HG02798 (cell line): ENCODE measurements at regions not wholly inside any gene's neighbourhood (a gene's known extent, or its start where the extent isn't known, plus 50 kb on each side); places are given as distances from the start of the nearest gene placed in this dataset.
"Not testable (repeated sequence)": the region's sequence is repeated elsewhere in the genome, so short reads cannot be mapped to it uniquely, and the experiment has no call there.

Source experiments
- ATAC-seq: cut with Tn5 transposase; IDR thresholded peaks from one replicate; pipeline ENCODE4 v1.9.1; 2021; ENCODE audit warnings: mild to moderate bottlenecking; ENCODE audit not compliant: unreplicated experiment, poor library complexity

GRCh38 chr9:85792057-85792456, 50.3 kb upstream of the AGTPBP1 start:
- not testable (repeated sequence) for ATAC-seq

GRCh38 chr9:85802978-85803695, 61.4 kb upstream of the AGTPBP1 start:
- not testable (repeated sequence) for ATAC-seq

DNA sequence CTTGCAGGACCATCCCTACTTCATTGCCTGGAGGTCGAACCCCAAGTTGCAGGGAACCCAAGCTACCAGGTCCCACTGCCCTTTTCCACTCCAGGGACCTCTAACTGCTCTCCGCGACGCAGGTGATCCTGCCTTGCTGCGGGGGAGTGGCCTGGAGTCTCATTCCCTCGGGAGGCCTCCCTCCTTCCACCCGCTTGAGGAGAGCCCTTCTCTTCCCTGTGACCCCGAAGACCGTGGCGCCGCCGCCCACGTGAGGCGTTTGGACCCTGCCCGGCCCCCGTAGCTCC, 63.0 kb upstream of the AGTPBP1 start:
- not testable (repeated sequence) for ATAC-seq

GRCh38 chr9:85805134-85806005, 63.6 kb upstream of the AGTPBP1 start:
- peak; percentile 82 for ATAC-seq

GRCh38 chr9:85808329-85808728, 66.6 kb upstream of the AGTPBP1 start:
- ATAC-seq, result not testable (repeated sequence)

DNA sequence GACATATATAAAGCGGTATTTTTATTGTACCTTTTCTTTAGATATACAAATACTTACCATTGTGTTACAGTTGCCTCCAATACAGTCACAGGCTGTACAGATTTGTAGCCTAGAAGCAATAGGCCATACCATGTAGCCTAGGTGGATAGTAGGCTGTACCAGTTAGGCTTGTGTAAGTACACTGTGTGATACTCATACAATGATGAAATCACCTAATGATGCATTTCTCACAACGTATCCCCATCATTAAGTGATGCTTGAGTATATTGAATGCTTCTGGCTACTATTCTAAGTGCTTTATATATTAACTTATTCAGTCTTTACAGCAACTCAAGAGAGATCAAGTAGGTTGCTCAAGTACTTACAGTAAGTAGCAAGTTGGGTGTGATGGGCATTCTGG, 71.6 kb upstream of the AGTPBP1 start:
- not testable (repeated sequence) for ATAC-seq

DNA sequence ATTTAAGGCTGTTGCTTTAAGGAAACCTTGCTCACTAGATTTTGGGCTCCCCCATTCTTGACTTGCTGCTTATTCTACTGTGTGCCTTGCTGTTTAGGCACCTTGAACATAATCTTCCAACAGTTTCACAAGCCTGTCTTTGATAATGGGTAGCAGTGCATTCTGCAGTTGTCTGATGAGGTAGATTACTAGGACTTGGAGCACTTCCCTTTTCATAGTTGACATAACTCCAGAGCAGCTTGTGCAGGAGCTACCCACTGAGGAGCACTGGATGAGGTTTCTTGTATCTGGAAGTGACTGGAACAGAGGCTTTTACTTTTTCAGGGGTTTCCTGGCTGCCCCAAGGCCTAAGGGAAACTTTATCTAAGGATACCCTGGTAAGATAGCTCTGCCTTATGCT, 73.0 kb upstream of the AGTPBP1 start:
- ATAC-seq, result not testable (repeated sequence)

GRCh38 chr9:85818971-85819370, 77.2 kb upstream of the AGTPBP1 start:
- not testable (repeated sequence) for ATAC-seq

GRCh38 chr9:85820598-85820997, 78.8 kb upstream of the AGTPBP1 start:
- not testable (repeated sequence) for ATAC-seq

- not testable (repeated sequence) for ATAC-seq
These were observed 83.2 kb upstream of the AGTPBP1 start for GRCh38 chr9:85824949-85825348.

DNA sequence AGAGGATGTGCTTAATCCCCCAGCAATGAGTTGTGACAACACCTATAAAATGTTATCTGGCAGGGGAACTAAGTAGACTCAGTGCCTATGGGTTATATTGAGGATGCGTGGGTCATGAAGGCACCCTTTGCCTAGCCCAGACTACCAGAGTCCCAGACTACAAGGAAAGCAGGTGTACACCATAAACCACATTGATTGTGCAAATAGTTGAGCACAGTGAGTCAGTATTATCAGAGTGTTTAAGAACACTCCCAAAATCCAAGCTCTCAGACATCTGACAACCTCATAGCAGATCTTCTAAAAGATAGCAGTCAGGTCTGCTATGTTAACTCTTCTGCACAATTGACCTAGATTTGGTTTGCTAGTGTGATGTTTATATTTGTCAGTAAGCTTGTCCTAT, 92.8 kb upstream of the AGTPBP1 start:
- not testable (repeated sequence) for ATAC-seq

DNA sequence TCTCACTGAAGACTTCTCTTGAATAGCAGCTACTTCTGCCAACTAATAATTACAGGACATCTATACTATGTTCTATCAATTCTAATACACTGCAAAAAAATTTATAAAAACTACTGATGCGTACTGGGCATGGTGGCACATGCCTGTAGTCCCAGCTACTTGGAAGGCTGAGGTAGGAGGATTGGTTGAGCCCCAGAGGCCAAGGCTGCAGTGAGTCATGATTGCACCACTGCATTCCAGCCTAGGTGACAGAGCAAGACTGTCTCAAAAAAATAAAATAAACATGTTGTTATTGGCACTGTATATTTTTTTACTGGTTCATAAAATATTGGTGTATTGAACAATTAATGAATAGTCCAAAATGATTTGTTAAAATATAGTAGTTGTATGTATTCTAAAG, 97.0 kb upstream of the NAA35 start:
- ATAC-seq, result not testable (repeated sequence)

GRCh38 chr9:85847782-85848181, 93.2 kb upstream of the NAA35 start:
- not testable (repeated sequence) for ATAC-seq

DNA sequence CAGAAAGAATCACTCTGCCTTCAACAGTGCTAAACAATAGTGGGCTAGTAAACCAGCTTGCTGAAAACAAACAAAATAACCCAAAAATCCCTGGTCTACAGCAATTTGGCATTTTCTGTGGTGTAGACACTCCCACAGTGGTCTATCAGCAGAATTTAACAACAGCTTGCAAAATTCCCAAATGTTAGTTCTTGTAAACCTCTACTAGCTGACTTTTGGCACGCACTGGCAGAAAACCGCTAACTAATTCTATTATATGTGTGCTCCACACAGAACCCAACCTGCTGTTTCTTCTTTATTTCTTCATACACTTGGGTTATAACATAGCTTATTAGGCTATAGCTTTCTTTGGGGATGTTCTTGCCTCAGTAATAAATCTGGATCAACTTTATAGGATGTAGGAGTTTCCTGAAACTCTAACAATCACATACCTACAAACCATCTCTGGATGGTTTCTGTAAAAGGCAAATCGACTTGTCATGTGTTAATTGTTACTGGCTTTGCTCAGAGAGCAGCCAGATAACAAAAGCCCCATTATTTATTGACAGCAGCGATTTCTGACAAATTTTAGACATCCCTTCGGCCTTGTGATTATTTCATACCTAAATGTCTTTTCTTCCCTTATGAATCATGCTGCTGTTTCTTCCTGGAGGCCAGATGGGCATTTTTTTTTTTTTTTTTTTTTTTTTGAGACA, 82.7 kb upstream of the NAA35 start:
- ATAC-seq, result no peak

- no peak for ATAC-seq
These were observed 81.2 kb upstream of the NAA35 start for GRCh38 chr9:85859765-85860164.

GRCh38 chr9:85861882-85862281, 79.1 kb upstream of the NAA35 start:
- ATAC-seq, result not testable (repeated sequence)

DNA sequence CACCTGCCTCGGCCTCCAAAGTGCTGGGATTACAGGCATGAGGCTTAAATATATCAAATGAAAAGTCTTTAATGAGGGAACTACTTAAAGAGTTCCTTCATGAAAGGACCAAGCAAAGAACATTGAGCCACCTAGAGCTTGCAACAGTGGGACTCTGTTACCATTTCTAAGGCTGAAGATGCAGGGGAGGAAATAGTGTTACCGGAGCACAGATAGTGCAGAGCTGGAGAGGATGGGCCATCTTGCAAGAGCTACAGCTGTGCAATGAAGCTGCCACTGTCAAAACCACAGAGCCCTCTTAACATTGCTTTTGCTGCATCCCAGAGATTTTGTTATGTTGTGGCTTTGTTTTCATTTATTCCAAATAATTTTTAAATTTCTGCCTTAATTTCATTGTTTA, 77.1 kb upstream of the NAA35 start:
- ATAC-seq, result no peak

GRCh38 chr9:85871008-85871407, 69.9 kb upstream of the NAA35 start:
- ATAC-seq, result no peak

- not testable (repeated sequence) for ATAC-seq
These were observed 69.3 kb upstream of the NAA35 start for GRCh38 chr9:85871683-85872082.

DNA sequence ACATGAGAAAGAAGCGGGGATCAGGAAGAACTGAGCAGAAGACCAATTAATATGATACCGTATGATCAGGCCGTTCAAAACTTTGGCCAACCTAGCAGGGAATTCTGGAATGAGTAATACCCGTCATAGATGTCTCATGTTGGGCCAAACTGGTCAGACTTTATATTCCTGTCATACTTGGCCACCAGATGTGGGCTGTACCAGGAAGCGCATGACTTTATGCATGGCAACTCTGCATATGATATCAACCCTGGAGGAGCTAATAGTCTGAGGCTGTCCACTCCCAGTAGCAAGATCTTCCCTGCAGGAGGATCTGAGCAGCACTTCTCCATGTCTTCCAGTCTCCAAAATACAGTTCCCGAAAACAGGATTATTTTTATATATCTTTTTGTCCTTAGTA, 68.5 kb upstream of the NAA35 start:
- ATAC-seq, result no peak

DNA sequence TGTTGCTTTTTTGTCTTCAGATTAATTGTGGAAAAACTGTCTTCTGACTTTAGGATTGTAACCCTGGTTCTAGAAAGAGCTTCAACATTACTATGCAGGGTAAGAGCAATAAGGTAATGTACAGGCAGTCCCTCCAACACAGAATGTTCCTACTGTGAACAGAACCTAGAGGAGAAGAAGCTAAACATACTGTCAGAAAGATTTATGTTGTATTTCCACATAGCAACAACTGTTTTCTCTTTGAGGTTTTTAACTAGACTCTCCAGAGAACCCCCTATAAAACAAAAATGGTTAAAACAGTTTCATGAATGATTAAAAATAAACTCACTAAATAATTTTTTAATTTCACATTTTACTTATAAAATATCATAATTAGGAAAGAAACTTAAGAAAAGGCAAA, 64.3 kb upstream of the NAA35 start:
- no peak for ATAC-seq
